K562 (cell line): ENCODE measurements at regions not wholly inside any gene's neighbourhood (a gene's known extent, or its start where the extent isn't known, plus 50 kb on each side); places are given as distances from the start of the nearest gene placed in this dataset.

Source experiments
- ATAC-seq: fragments of 200-7000 bp; cut with Tn5 transposase; 3 replicates; pipeline ENCODE4 v1.9.1; 2020; ENCODE audit warnings: moderate library complexity
- BruUV-seq: library from RNA; stranded (reverse); fragments of 400-500 nt; replicated peaks from 2 replicates; lab custom pipeline; 2021; lab: Mats Ljungman, UMichigan
- CTCF ChIA-PET: fragments of 300-600 bp; formaldehyde crosslinking; extraction: SDS; loops from one replicate; lab custom pipeline; 2021; ENCODE audit warnings: low intra/inter-chr PET ratio; lab: Yijun Ruan, JAX
- POLR2A ChIA-PET: fragments of 300-600, 350-650 bp; sonication (Branson Sonifier 250); formaldehyde crosslinking; extraction: SDS; loops from one replicate; lab custom pipeline; 2021; ENCODE audit warnings: antibody characterized with exemption, inconsistent platforms; lab: Yijun Ruan, JAX
- DNase-seq, 4 experiments: peaks; one replicate each; pipeline versions ENCODE4 v3.0.0 to v3.0.0-alpha.2; 2011 to 2018; ENCODE audit warnings: low spot score in 3 of 4, mixed read lengths in 3 of 4; ENCODE audit errors: extremely low read depth in 1 of 4
- FAIRE-seq: peaks from 2 replicates; lab custom pipeline; 2011; peaks lifted over from hg19 to GRCh38; lab: Jason Lieb, UNC
- H2AFZ ChIP-seq: 2 replicates; pipeline ENCODE4 v1.6.0; 2011; ENCODE audit warnings: low read depth, low read length, control low read depth, inconsistent platforms
- H3K27ac ChIP-seq: fragments of 200-600 bp; 3 replicates; pipeline ENCODE4 v1.8.0; 2011; ENCODE audit warnings: low read depth, mild to moderate bottlenecking, control low read depth, inconsistent platforms, low read length, moderate library complexity, mixed read lengths; ENCODE audit errors: extremely low read depth
- H3K27me3 ChIP-seq, 2 experiments: fragments of 300-600 bp in 1 of 2; 2 replicates in 1 of 2; 3 replicates in 1 of 2; pipeline versions ENCODE4 v1.6.0 to v1.8.0; 2011; ENCODE audit warnings: inconsistent platforms in 2 of 2, low read length in 2 of 2, mild to moderate bottlenecking in 1 of 2, mixed read lengths in 1 of 2, moderate library complexity in 1 of 2; ENCODE audit not compliant: control insufficient read depth in 2 of 2, insufficient read depth in 2 of 2
- H3K36me3 ChIP-seq: fragments of 300-600 bp; 3 replicates; pipeline ENCODE4 v1.8.0; 2011; ENCODE audit warnings: mild to moderate bottlenecking, low read length, inconsistent platforms; ENCODE audit not compliant: control insufficient read depth, insufficient read depth
- H3K4me1 ChIP-seq, 2 experiments: fragments of 200-600 bp in 1 of 2; replicated peaks in 1 of 2; 2 replicates in 1 of 2; 3 replicates in 1 of 2; pipeline versions ENCODE4 v1.5.1 to v1.8.0; 2011; ENCODE audit warnings: inconsistent platforms in 2 of 2, low read length in 2 of 2, mild to moderate bottlenecking in 1 of 2, mixed read lengths in 1 of 2, moderate library complexity in 1 of 2; ENCODE audit not compliant: control insufficient read depth in 2 of 2, insufficient read depth in 2 of 2
- H3K4me2 ChIP-seq: 2 replicates; pipeline ENCODE4 v1.6.1; 2011; ENCODE audit warnings: low read length, control low read depth, inconsistent platforms, mixed read lengths; ENCODE audit not compliant: insufficient read depth
- H3K4me3 ChIP-seq: fragments of 200-600 bp; sonication (generic), shearing (Covaris generic); 2 replicates; pipeline ENCODE4 v1.5.1; 2016; ENCODE audit warnings: control low read depth, inconsistent platforms
- H3K79me2 ChIP-seq: fragments of 200-600 bp; 3 replicates; pipeline ENCODE4 v1.8.0; 2011; ENCODE audit warnings: low read length, inconsistent platforms; ENCODE audit not compliant: control insufficient read depth, insufficient read depth
- H3K9ac ChIP-seq, 2 experiments: 2 replicates each; pipeline versions ENCODE4 v1.6.0 to v1.6.1; 2011; ENCODE audit warnings: low read depth in 2 of 2, low read length in 2 of 2, control low read depth in 1 of 2, inconsistent platforms in 1 of 2, mild to moderate bottlenecking in 1 of 2, mixed read lengths in 1 of 2; ENCODE audit not compliant: insufficient read depth in 1 of 2
- H3K9me1 ChIP-seq: one replicate; pipeline ENCODE4 v1.6.0; 2011; ENCODE audit warnings: inconsistent platforms, mild to moderate bottlenecking, low read length, moderate library complexity; ENCODE audit not compliant: control insufficient read depth, insufficient read depth
- H3K9me3 ChIP-seq: replicated peaks from 2 replicates; pipeline ENCODE4 v1.5.1; 2011; ENCODE audit warnings: low read depth, low read length, inconsistent platforms; ENCODE audit not compliant: control insufficient read depth, insufficient read depth
- H4K20me1 ChIP-seq: replicated peaks from 2 replicates; pipeline ENCODE4 v1.6.1; 2011; ENCODE audit warnings: low read length, inconsistent platforms, mixed read lengths; ENCODE audit not compliant: control insufficient read depth, insufficient read depth
- HEY1 ChIP-seq: fragments of 250-450 bp; sonication (Bioruptor Pico); IDR thresholded peaks from 2 replicates; pipeline ENCODE4 v1.5.0; 2020; ENCODE audit warnings: mild to moderate bottlenecking, moderate library complexity, borderline replicate concordance
- HNRNPUL1 ChIP-seq: fragments of 200-400 bp; formaldehyde crosslinking; IDR thresholded peaks from 2 replicates; pipeline ENCODE4 v1.6.1; 2017; ENCODE audit warnings: low read length
- MIER1 ChIP-seq: fragments of 450-650 bp; IDR thresholded peaks from 2 replicates; pipeline ENCODE4 v1.6.1; 2016; ENCODE audit warnings: antibody characterized with exemption, mild to moderate bottlenecking, low read depth
- NELFE ChIP-seq: IDR thresholded peaks from 2 replicates; pipeline ENCODE4 v1.6.1; 2011; ENCODE audit warnings: mild to moderate bottlenecking; ENCODE audit not compliant: insufficient read depth, insufficient read length
- ZBTB12 ChIP-seq: fragments of 250-450 bp; sonication (Bioruptor Pico); IDR thresholded peaks from 2 replicates; pipeline ENCODE4 v1.4.0; 2020
- ZBTB8A ChIP-seq: fragments of 450-650 bp; IDR thresholded peaks from 2 replicates; pipeline ENCODE4 v1.6.1; 2018; ENCODE audit warnings: mild to moderate bottlenecking, moderate library complexity; ENCODE audit not compliant: partially characterized antibody
- ZNF282 ChIP-seq: sonication (generic); formaldehyde crosslinking; IDR thresholded peaks from 2 replicates; pipeline ENCODE4 v1.8.1; 2023; ENCODE audit warnings: missing genetic modification reagents
- ZNF764 ChIP-seq: fragments of 250-450 bp; sonication (Bioruptor Pico); IDR thresholded peaks from 2 replicates; pipeline ENCODE4 v1.4.0; 2020; ENCODE audit warnings: low read depth, mild to moderate bottlenecking, moderate library complexity
- ZNF785 ChIP-seq: fragments of 250-450 bp; sonication (Bioruptor Pico); IDR thresholded peaks from 2 replicates; pipeline ENCODE4 v1.4.0; 2020; ENCODE audit warnings: mild to moderate bottlenecking
- WGBS: fragments of 100-300 bp; shearing (Covaris generic); methylation state at CpG from one replicate; pipeline ENCODE4 v1.1.6; 2016; ENCODE audit warnings: low coverage, mixed read lengths; ENCODE audit not compliant: insufficient coverage; ENCODE audit errors: missing lambda C conversion rate; 5-methylcytosine and 5-hydroxymethylcytosine counted together
- in situ Hi-C: fragments of 300-500 bp; cut with MboI; formaldehyde crosslinking; loops from 4 replicates; pipeline ENCODE4 v1.15.0; 2018; ENCODE audit warnings: inconsistent platforms, mixed read lengths
- intact Hi-C: fragments of 100-400 bp; cut with micrococcal nuclease; formaldehyde crosslinking; loops from 2 replicates; pipeline ENCODE4 v1.14.2; 2022
- TF ChIP-seq, protein P1 (sequence below): sonication (generic); formaldehyde crosslinking; IDR thresholded peaks from 2 replicates; pipeline ENCODE4 v1.8.1; 2023; ENCODE audit warnings: mild to moderate bottlenecking, missing genetic modification reagents

DNA sequence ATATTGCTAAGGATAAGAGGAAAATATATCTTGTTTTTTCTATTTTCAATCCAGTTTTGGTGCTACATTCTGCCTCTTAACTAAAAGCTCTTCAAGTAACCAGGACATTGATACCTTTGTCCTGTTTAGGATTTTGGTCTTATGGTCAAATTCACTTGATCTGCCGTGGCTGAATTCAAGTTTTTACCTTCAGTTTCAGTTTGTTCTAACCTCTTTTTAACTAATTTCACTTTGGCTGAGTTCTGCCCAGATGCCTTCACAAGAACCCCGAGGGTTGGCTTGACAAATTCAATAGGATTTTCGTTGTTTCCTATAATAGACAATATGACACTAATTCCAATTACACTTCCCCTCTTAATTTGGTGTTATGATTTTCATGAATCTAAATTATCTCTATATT, 84.5 kb upstream of the C1orf21 start (continued):
- TF ChIP-seq, protein P1, sequence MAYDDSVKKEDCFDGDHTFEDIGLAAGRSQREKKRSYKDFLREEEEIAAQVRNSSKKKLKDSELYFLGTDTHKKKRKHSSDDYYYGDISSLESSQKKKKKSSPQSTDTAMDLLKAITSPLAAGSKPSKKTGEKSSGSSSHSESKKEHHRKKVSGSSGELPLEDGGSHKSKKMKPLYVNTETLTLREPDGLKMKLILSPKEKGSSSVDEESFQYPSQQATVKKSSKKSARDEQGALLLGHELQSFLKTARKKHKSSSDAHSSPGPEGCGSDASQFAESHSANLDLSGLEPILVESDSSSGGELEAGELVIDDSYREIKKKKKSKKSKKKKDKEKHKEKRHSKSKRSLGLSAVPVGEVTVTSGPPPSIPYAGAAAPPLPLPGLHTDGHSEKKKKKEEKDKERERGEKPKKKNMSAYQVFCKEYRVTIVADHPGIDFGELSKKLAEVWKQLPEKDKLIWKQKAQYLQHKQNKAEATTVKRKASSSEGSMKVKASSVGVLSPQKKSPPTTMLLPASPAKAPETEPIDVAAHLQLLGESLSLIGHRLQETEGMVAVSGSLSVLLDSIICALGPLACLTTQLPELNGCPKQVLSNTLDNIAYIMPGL (CRISPR knock-in tag): no peak
- no peak for TF ChIP-seq ZBTB8A
- no peak for TF ChIP-seq MIER1
- TF ChIP-seq HNRNPUL1: no peak
- no peak for TF ChIP-seq HEY1
- no peak for TF ChIP-seq ZNF785
- TF ChIP-seq ZBTB12 (CRISPR knock-in tag): no peak

GRCh38 chr1:184310157-184310819, 76.5 kb upstream of the C1orf21 start:
- Histone ChIP-seq H3K27me3 (no peaks in the 10 kb centered on the region), H2AFZ (no peak overlapping the region), H3K79me2 (no peaks in the 10 kb centered on the region), H3K4me2 (no peak overlapping the region), H3K4me1 (no peaks in the 10 kb centered on the region), H4K20me1 (no peaks in the 10 kb centered on the region), H3K4me3 (no peak overlapping the region), H3K36me3 (no peaks in the 10 kb centered on the region), H3K9ac (no peak overlapping the region), H3K9me3 (no peaks in the 10 kb centered on the region), H3K27ac (no peak overlapping the region), H3K9me1 (no peaks in the 10 kb centered on the region)
- WGBS: 0% methylated on average over 1 of the region's 1 CpG
- CTCF ChIA-PET: interaction anchor here (0.6 kb wide), 1 partner anchor 451 kb away, joined by 3 read pairs; no protein-coding TSS in a partner anchor
- intact Hi-C loops (no loop called here), in situ Hi-C loops (no loop called here)
- no peak for FAIRE-seq
- BruUV-seq: no TSS peak
- no peak for ATAC-seq
- POLR2A ChIA-PET: interaction anchor here (0.6 to 0.7 kb wide), 2 partner anchors 176 to 218 kb away, joined by 3 read pairs; no protein-coding TSS in a partner anchor
- peak in 1 of 4 experiments; percentile 2 for DNase-seq
- TF ChIP-seq NELFE (no peak), ZNF764 (CRISPR knock-in tag) (no peak), ZNF282 (CRISPR knock-in tag) (no peak)
